Right lobe of liver (tissue), 6 donors: ENCODE measurements at regions not wholly inside any gene's neighbourhood (a gene's known extent, or its start where the extent isn't known, plus 50 kb on each side); places are given as distances from the start of the nearest gene placed in this dataset.
A peak's percentile ranks its signal among the peaks of the same experiment; 100 is the strongest.

Source experiments
- ATAC-seq, 4 donors: fragments of 200-7000 bp; cut with Tn5 transposase; one replicate each; pipeline ENCODE4 v1.9.1; 2020; ENCODE audit warnings: mild to moderate bottlenecking in 4 of 4, moderate library complexity in 4 of 4
- DNase-seq, 3 donors: peaks; one replicate each; pipeline ENCODE4 v3.0.0-alpha.2; 2020
- H3K27ac ChIP-seq, 3 donors: fragments of 200-600 bp; one replicate each; pipeline ENCODE4 v1.8.0; 2022
- H3K27me3 ChIP-seq, 2 donors: fragments of 200-600 bp; one replicate each; pipeline ENCODE4 v1.8.0; 2022
- H3K36me3 ChIP-seq, 4 donors: fragments of 200-600 bp; sonication (generic) in 1 of 4; one replicate each; pipeline versions ENCODE4 v1.5.1 to v1.8.0; 2017 to 2022; ENCODE audit warnings: control low read depth in 1 of 4
- H3K4me1 ChIP-seq, 4 donors: fragments of 200-600 bp; sonication (generic) in 1 of 4; one replicate each; pipeline versions ENCODE4 v1.5.1 to v1.8.0; 2017 to 2022; ENCODE audit warnings: control low read depth in 1 of 4
- H3K4me3 ChIP-seq, 3 donors: fragments of 200-600 bp; one replicate each; pipeline ENCODE4 v1.8.0; 2022
- H3K9me3 ChIP-seq, 4 donors: fragments of 200-600 bp; sonication (generic) in 1 of 4; one replicate each; pipeline versions ENCODE4 v1.5.1 to v1.8.0; 2017 to 2022; ENCODE audit warnings: control low read depth in 1 of 4
- CTCF ChIP-seq, 4 donors: fragments of 200-600 bp in 3 of 4; fragments of 450-650 bp in 1 of 4; IDR thresholded peaks; one replicate each; pipeline versions ENCODE4 v1.5.1 to v1.8.0; 2016 to 2022; ENCODE audit warnings: antibody characterized with exemption in 4 of 4, mild to moderate bottlenecking in 2 of 4
- POLR2A ChIP-seq: fragments of 450-650 bp; IDR thresholded peaks from one replicate; pipeline ENCODE4 v1.6.1; 2017; ENCODE audit warnings: antibody characterized with exemption, mild to moderate bottlenecking
- WGBS: methylation state at CpG from one replicate; pipeline ENCODE4 v1.1.6; 2018; ENCODE audit warnings: low coverage, low lambda C conversion rate; ENCODE audit not compliant: insufficient coverage; ENCODE audit errors: missing lambda C conversion rate; 5-methylcytosine and 5-hydroxymethylcytosine counted together
- intact Hi-C, 2 donors: fragments of 100-400 bp; cut with DNase I; formaldehyde crosslinking; loops; one replicate each; pipeline versions ENCODE4 v1.11.2 to v1.14.1; 2022
- donor health status: DM: no; HTN: yes; CAD: no.
- donor health status: DM: no; HTN: no; CAD: no.
- donor health status: DM: no; HTN: no; CAD: no.
- donor health status: DM: no; HTN: yes; CAD: no.
- donor health status: DM: no; HTN: yes; CAD: no.

GRCh38 chr4:29927895-29928294, 792.3 kb upstream of the PCDH7 start:
- Histone ChIP-seq H3K27me3 (no peaks in the 10 kb centered on the region), H3K9me3 (no peaks in the 10 kb centered on the region), H3K4me3 (no peak overlapping the region), H3K36me3 (no peaks in the 10 kb centered on the region), H3K27ac (no peak overlapping the region), H3K4me1 (no peaks in the 10 kb centered on the region)
- 59% methylated on average over 2 of the region's 2 CpGs for WGBS
- intact Hi-C loops: no loop called here
- TF ChIP-seq POLR2A (no peak), CTCF (IDR thresholded peaks at IDR 0.05) (no peak)
- ATAC-seq (no peak), DNase-seq (no peak)

GRCh38 chr4:29948451-29948850, 771.7 kb upstream of the PCDH7 start:
- Histone ChIP-seq H3K27ac (no peak overlapping the region), H3K9me3 (no peaks in the 10 kb centered on the region), H3K36me3 (no peaks in the 10 kb centered on the region), H3K4me1 (no peaks in the 10 kb centered on the region), H3K4me3 (no peak overlapping the region), H3K27me3 (no peaks in the 10 kb centered on the region)
- intact Hi-C loops: no loop called here
- ATAC-seq (no peak), DNase-seq (no peak)
- TF ChIP-seq CTCF (IDR thresholded peaks at IDR 0.05) (no peak), POLR2A (no peak)
- 38% methylated on average over 2 of the region's 2 CpGs for WGBS

- H3K4me3 ChIP-seq: no peak overlapping the region
- intact Hi-C loops: no loop called here
- no peaks in the 10 kb centered on the region for H3K4me1 ChIP-seq
- no peaks in the 10 kb centered on the region for H3K27me3 ChIP-seq
- no peaks in the 10 kb centered on the region for H3K36me3 ChIP-seq
- no peaks in the 10 kb centered on the region for H3K9me3 ChIP-seq
- ATAC-seq (no peak), DNase-seq (no peak)
- no peak for TF ChIP-seq POLR2A
- no peak overlapping the region for H3K27ac ChIP-seq
Observed at GRCh38 chr4:29948858-29949257, 771.3 kb upstream of the PCDH7 start.

- Histone ChIP-seq H3K9me3 (no peaks in the 10 kb centered on the region), H3K27me3 (no peaks in the 10 kb centered on the region), H3K27ac (no peak overlapping the region), H3K4me3 (no peak overlapping the region), H3K36me3 (no peaks in the 10 kb centered on the region), H3K4me1 (no peaks in the 10 kb centered on the region)
- no peak for DNase-seq
- WGBS: 39% methylated on average over 2 of the region's 2 CpGs
- intact Hi-C loops: no loop called here
- no peak for ATAC-seq
- TF ChIP-seq CTCF (IDR thresholded peaks at IDR 0.05) (no peak), POLR2A (no peak)
Observed at GRCh38 chr4:29966386-29966785, 753.8 kb upstream of the PCDH7 start.

- ATAC-seq (no peak), DNase-seq (no peak)
- Histone ChIP-seq H3K4me1 (no peaks in the 10 kb centered on the region), H3K4me3 (no peak overlapping the region), H3K9me3 (no peaks in the 10 kb centered on the region), H3K27ac (no peak overlapping the region), H3K36me3 (no peaks in the 10 kb centered on the region), H3K27me3 (no peaks in the 10 kb centered on the region)
- intact Hi-C loops: no loop called here
- 24% methylated on average over 2 of the region's 2 CpGs for WGBS
- TF ChIP-seq POLR2A: no peak
- TF ChIP-seq CTCF (IDR thresholded peaks at IDR 0.05): peak in 2 of 4 donors; percentile 7 to 15
Observed at GRCh38 chr4:29970626-29971025, 749.5 kb upstream of the PCDH7 start.
